Effector memory CD8-positive, alpha-beta T cell (primary cell): ENCODE measurements at regions not wholly inside any gene's neighbourhood (a gene's known extent, or its start where the extent isn't known, plus 50 kb on each side); places are given as distances from the start of the nearest gene placed in this dataset.
"Not testable (repeated sequence)": the region's sequence is repeated elsewhere in the genome, so short reads cannot be mapped to it uniquely, and the experiment has no call there.

Experiments
- ATAC-seq: fragments of 150-1000 bp; cut with Tn5 transposase; replicated peaks from 2 replicates; pipeline ENCODE4 v1.10.0; 2021; ENCODE audit warnings: mild to moderate bottlenecking, moderate library complexity
- DNase-seq, 3 experiments: peaks; one replicate each; pipeline ENCODE4 v3.0.0; 2021
- H3K27ac Mint-ChIP-seq, 2 donors: one replicate each; pipeline ENCODE4 v1.8.0; 2022; ENCODE audit warnings: mild to moderate bottlenecking in 2 of 2, mixed read lengths in 2 of 2, moderate library complexity in 2 of 2
- H3K27me3 Mint-ChIP-seq, 2 donors: one replicate each; pipeline ENCODE4 v1.8.0; 2022; ENCODE audit warnings: mixed read lengths in 2 of 2
- H3K36me3 Mint-ChIP-seq: one replicate; pipeline ENCODE4 v1.8.0; 2022; ENCODE audit warnings: mild to moderate bottlenecking, moderate library complexity, mixed read lengths; ENCODE audit not compliant: insufficient read depth
- H3K4me1 Mint-ChIP-seq, 2 donors: one replicate each; pipeline ENCODE4 v1.8.0; 2022; ENCODE audit warnings: low read depth in 2 of 2, mixed read lengths in 2 of 2
- H3K4me3 Mint-ChIP-seq, 2 donors: one replicate each; pipeline ENCODE4 v1.8.0; 2022; ENCODE audit warnings: mild to moderate bottlenecking in 2 of 2, mixed read lengths in 2 of 2, moderate library complexity in 2 of 2
- H3K9me3 Mint-ChIP-seq, 2 donors: one replicate each; pipeline ENCODE4 v1.8.0; 2022; ENCODE audit warnings: mixed read lengths in 2 of 2

DNA sequence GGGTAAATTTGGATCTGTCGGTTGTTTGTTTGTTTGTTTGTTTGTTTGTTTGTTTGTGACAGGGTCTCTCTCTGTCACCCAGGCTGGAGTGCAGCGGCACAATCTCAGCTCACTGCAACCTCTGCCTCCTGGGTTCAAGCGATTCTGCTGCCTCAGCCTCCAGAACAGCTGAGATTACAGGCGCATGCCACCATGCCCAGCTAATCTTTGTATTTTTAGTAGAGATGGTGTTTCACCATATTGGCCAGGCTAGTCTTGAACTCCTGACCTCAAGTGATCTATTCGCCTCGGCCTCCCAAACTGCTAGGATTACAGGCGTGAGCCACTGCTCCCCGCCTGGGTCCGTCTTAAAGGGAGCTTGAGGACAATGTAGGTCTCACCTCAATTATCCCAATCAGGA is 95.3 kb upstream of the NAA20 start:
- H3K27me3 Mint-ChIP-seq, result peaks cover 0 to 13% of the 10 kb centered on the region in 2 donors
- ATAC-seq, DNase-seq, H3K4me1 Mint-ChIP-seq, H3K4me3 Mint-ChIP-seq, H3K36me3 Mint-ChIP-seq, H3K27ac Mint-ChIP-seq, H3K9me3 Mint-ChIP-seq: not testable (repeated sequence)

DNA sequence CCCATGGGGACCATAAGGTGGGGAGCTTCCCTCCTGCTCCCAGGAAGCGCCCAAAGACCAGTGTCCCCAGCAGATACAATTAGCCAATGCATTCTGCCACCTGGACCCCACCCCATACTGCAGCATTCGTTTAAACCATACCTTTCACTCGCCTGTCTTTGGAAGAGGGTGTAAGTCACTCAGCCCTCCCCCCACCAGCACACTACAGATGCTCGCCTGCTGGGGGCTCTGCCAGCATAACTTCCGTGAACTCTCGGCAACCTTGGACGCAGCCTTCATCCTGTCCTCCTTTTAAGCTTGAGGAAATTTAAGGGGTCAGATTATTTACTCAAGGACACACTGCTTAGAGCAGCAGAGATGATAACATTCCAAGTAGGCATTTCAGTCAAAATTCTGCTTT is 94.4 kb upstream of the NAA20 start:
- DNase-seq (no peak), ATAC-seq (no peak)
- H3K27ac Mint-ChIP-seq, result no peak overlapping the region

DNA sequence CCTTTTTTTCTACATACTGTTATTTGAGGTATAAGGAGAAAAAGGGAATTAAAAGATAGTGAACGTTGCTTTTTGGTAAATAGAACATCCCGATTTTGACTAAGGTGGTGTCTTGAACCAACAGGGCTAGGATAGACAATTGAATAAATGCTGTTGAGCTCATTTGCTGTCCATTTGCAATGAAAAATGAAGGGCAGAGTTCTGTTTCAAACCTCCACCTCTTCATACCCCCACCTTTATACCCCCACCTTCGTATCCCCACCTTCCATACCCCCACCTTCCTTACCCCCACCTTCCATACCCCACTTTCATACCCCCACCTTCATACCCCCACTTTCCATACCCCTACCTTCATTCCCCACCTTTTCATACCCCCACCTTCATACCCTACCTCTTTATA is 93.4 kb upstream of the NAA20 start:
- Mint-ChIP-seq H3K9me3 (no peaks in the 10 kb centered on the region), H3K27me3 (peaks cover 12 to 26% of the 10 kb centered on the region in 2 donors), H3K4me3 (no peak overlapping the region), H3K27ac (no peak overlapping the region), H3K36me3 (no peaks in the 10 kb centered on the region), H3K4me1 (no peaks in the 10 kb centered on the region)
- no peak for DNase-seq
- no peak for ATAC-seq

More for the DNA sequence above, 94.4 kb upstream of the NAA20 start:
- Mint-ChIP-seq H3K36me3 (no peaks in the 10 kb centered on the region), H3K4me3 (no peak overlapping the region), H3K9me3 (no peaks in the 10 kb centered on the region), H3K27me3 (peaks cover 2 to 16% of the 10 kb centered on the region in 2 donors), H3K4me1 (no peaks in the 10 kb centered on the region)

GRCh38 chr20:19924255-19924654 is 92.9 kb upstream of the NAA20 start:
- no peaks in the 10 kb centered on the region for H3K9me3 Mint-ChIP-seq
- H3K4me1 Mint-ChIP-seq, result no peaks in the 10 kb centered on the region
- no peak for DNase-seq
- peaks cover 16 to 27% of the 10 kb centered on the region in 2 donors for H3K27me3 Mint-ChIP-seq
- no peak for ATAC-seq
- no peaks in the 10 kb centered on the region for H3K36me3 Mint-ChIP-seq
- no peak overlapping the region for H3K4me3 Mint-ChIP-seq
- no peak overlapping the region for H3K27ac Mint-ChIP-seq

GRCh38 chr20:19926591-19926990 is 90.6 kb upstream of the NAA20 start:
- no peaks in the 10 kb centered on the region for H3K9me3 Mint-ChIP-seq
- peaks cover 23 to 27% of the 10 kb centered on the region in 2 donors for H3K27me3 Mint-ChIP-seq
- no peaks in the 10 kb centered on the region for H3K36me3 Mint-ChIP-seq
- H3K4me1 Mint-ChIP-seq, result no peaks in the 10 kb centered on the region
- no peak overlapping the region for H3K4me3 Mint-ChIP-seq
- no peak overlapping the region for H3K27ac Mint-ChIP-seq
- DNase-seq (no peak), ATAC-seq (no peak)

- Mint-ChIP-seq H3K4me1 (no peaks in the 10 kb centered on the region), H3K4me3 (no peak overlapping the region)
Observed at GRCh38 chr20:19928328-19929011, 88.7 kb upstream of the NAA20 start.

GRCh38 chr20:19929012-19929360 is 88.2 kb upstream of the NAA20 start:
- H3K27ac Mint-ChIP-seq, result no peak overlapping the region
- no peaks in the 10 kb centered on the region for H3K9me3 Mint-ChIP-seq
- H3K4me3 Mint-ChIP-seq, result no peak overlapping the region
- H3K27me3 Mint-ChIP-seq, result peaks cover 39 to 42% of the 10 kb centered on the region in 2 donors
- no peaks in the 10 kb centered on the region for H3K36me3 Mint-ChIP-seq
- no peak for DNase-seq
- no peaks in the 10 kb centered on the region for H3K4me1 Mint-ChIP-seq
- ATAC-seq, result no peak

More at GRCh38 chr20:19928328-19929011, 88.7 kb upstream of the NAA20 start:
- Mint-ChIP-seq H3K9me3 (no peaks in the 10 kb centered on the region), H3K27ac (no peak overlapping the region), H3K27me3 (peaks cover 36 to 41% of the 10 kb centered on the region in 2 donors), H3K36me3 (no peaks in the 10 kb centered on the region)
- ATAC-seq, result no peak
- DNase-seq, result no peak

GRCh38 chr20:19929481-19930145 is 87.5 kb upstream of the NAA20 start:
- H3K27ac Mint-ChIP-seq, result no peak overlapping the region
- no peaks in the 10 kb centered on the region for H3K4me1 Mint-ChIP-seq
- no peak overlapping the region for H3K4me3 Mint-ChIP-seq
- DNase-seq (no peak), ATAC-seq (no peak)
- no peaks in the 10 kb centered on the region for H3K36me3 Mint-ChIP-seq
- peaks cover 39 to 48% of the 10 kb centered on the region in 2 donors for H3K27me3 Mint-ChIP-seq
- H3K9me3 Mint-ChIP-seq, result no peaks in the 10 kb centered on the region

GRCh38 chr20:19930426-19930825 is 86.7 kb upstream of the NAA20 start:
- no peak for DNase-seq
- Mint-ChIP-seq H3K4me3 (no peak overlapping the region), H3K27ac (no peak overlapping the region), H3K27me3 (peaks cover 47 to 49% of the 10 kb centered on the region in 2 donors), H3K4me1 (peaks cover 0 to 2% of the 10 kb centered on the region in 2 donors), H3K36me3 (no peaks in the 10 kb centered on the region), H3K9me3 (no peaks in the 10 kb centered on the region)
- ATAC-seq, result no peak

DNA sequence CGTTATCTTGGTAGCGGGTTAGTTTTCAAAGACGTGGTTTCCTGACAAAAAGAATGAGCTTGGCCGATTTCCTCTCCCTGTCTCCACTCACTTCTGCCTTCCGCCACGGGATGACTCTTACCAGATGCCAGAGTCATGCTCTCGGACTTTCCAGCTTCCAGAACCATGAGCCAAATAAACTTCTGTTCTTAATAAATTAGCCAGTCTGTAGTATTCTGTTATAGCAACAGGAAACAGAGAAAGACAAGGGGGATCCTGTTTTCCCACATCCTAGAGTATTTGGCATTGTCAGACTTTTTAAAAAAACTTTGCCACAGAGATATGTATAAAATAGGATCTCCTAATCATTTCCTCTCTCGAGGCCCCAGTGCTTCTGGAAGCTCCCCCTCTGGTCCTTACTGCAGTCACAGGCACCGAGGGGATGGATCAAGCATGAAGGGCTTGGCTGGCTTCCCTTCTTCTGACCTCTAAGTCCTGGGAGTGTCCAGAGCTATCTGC is 84.9 kb upstream of the NAA20 start:
- H3K9me3 Mint-ChIP-seq, result no peaks in the 10 kb centered on the region
- no peak overlapping the region for H3K4me3 Mint-ChIP-seq
- no peak overlapping the region for H3K27ac Mint-ChIP-seq
- ATAC-seq, result no peak
- peaks cover 50 to 51% of the 10 kb centered on the region in 2 donors for H3K27me3 Mint-ChIP-seq
- no peak for DNase-seq
- H3K36me3 Mint-ChIP-seq, result no peaks in the 10 kb centered on the region
- peaks cover 5% of the 10 kb centered on the region in 2 donors for H3K4me1 Mint-ChIP-seq

GRCh38 chr20:19934792-19935491 is 82.2 kb upstream of the NAA20 start:
- H3K4me1 Mint-ChIP-seq, result peaks cover 14 to 15% of the 10 kb centered on the region in 2 donors
- no peaks in the 10 kb centered on the region for H3K9me3 Mint-ChIP-seq
- DNase-seq, result no peak
- H3K4me3 Mint-ChIP-seq, result peak overlapping the region; percentile 18
- H3K27ac Mint-ChIP-seq, result no peak overlapping the region
- H3K27me3 Mint-ChIP-seq, result peaks cover 45 to 53% of the 10 kb centered on the region in 2 donors
- peak; percentile 37 for ATAC-seq
- H3K36me3 Mint-ChIP-seq, result no peaks in the 10 kb centered on the region

DNA sequence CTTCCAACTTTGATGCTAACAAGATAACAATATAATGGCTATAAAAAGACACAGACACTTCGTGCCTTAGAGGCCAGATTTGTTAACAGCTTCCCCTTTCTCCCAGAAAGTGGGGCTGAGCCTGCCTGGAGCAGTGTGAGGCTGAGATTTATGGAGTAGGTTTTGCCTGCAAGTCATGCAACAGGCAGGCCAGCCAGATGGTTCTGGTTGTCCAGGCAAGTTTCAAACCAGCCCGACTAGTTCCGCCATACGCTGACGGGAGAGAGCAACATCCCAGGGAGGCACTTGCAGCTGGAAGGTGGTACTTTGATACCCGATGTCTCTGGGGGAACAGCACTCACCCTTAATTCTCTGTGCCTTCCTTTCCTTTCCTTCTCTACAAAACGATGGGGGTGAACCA is 81.3 kb upstream of the NAA20 start:
- H3K9me3 Mint-ChIP-seq, result no peaks in the 10 kb centered on the region
- H3K4me3 Mint-ChIP-seq, result no peak overlapping the region
- H3K27me3 Mint-ChIP-seq, result peaks cover 50 to 61% of the 10 kb centered on the region in 2 donors
- H3K4me1 Mint-ChIP-seq, result peaks cover 15 to 17% of the 10 kb centered on the region in 2 donors
- H3K36me3 Mint-ChIP-seq, result no peaks in the 10 kb centered on the region
- DNase-seq, result no peak
- ATAC-seq, result no peak
- H3K27ac Mint-ChIP-seq, result no peak overlapping the region

GRCh38 chr20:19936466-19937200 is 80.5 kb upstream of the NAA20 start:
- Mint-ChIP-seq H3K4me3 (peak overlapping the region; percentile 33 to 54), H3K27ac (no peak overlapping the region)

More at GRCh38 chr20:19936466-19937200, 80.5 kb upstream of the NAA20 start:
- Mint-ChIP-seq H3K4me1 (peaks cover 15 to 17% of the 10 kb centered on the region in 2 donors), H3K27me3 (peaks cover 58 to 63% of the 10 kb centered on the region in 2 donors), H3K36me3 (no peaks in the 10 kb centered on the region), H3K9me3 (no peaks in the 10 kb centered on the region)
- no peak for ATAC-seq
- DNase-seq, result no peak
